Kidney (tissue), 13 donors: ENCODE measurements at regions not wholly inside any gene's neighbourhood (a gene's known extent, or its start where the extent isn't known, plus 50 kb on each side); places are given as distances from the start of the nearest gene placed in this dataset.

Source experiments
- DNase-seq, 5 donors: peaks; one replicate each; pipeline ENCODE4 v3.0.0-alpha.2; 2013 to 2020
- FAIRE-seq: peaks from 2 replicates; lab custom pipeline; 2012; peaks lifted over from hg19 to GRCh38; lab: Jason Lieb, UNC
- H3K27ac ChIP-seq, 2 donors: one replicate each; pipeline ENCODE4 v1.7.0; 2013; ENCODE audit warnings: low read depth in 2 of 2, low read length in 2 of 2, inconsistent platforms in 1 of 2
- H3K27me3 ChIP-seq: one replicate; pipeline ENCODE4 v1.7.1; 2013; ENCODE audit warnings: low read length, inconsistent platforms; ENCODE audit not compliant: control insufficient read depth, insufficient read depth
- H3K36me3 ChIP-seq, 3 donors: one replicate each; pipeline versions ENCODE4 v1.7.0 to v1.7.1; 2013; ENCODE audit warnings: low read length in 3 of 3, control low read depth in 1 of 3, inconsistent platforms in 1 of 3; ENCODE audit not compliant: insufficient read depth in 3 of 3, control insufficient read depth in 2 of 3
- H3K4me1 ChIP-seq, 3 donors: one replicate each; pipeline versions ENCODE4 v1.7.0 to v1.7.1; 2013; ENCODE audit warnings: low read length in 3 of 3, inconsistent platforms in 1 of 3, low read depth in 1 of 3; ENCODE audit not compliant: control insufficient read depth in 2 of 3, insufficient read depth in 2 of 3
- H3K4me3 ChIP-seq, 3 donors: one replicate each; pipeline versions ENCODE4 v1.7.0 to v1.8.1; 2013; ENCODE audit warnings: low read length in 3 of 3, control low read depth in 1 of 3, inconsistent platforms in 1 of 3
- H3K9ac ChIP-seq, 3 donors: one replicate each; pipeline versions ENCODE4 v1.7.0 to v1.7.1; 2013; ENCODE audit warnings: low read length in 3 of 3, control low read depth in 1 of 3, inconsistent platforms in 1 of 3
- H3K9me3 ChIP-seq, 3 donors: one replicate each; pipeline versions ENCODE4 v1.7.0 to v1.7.1; 2013; ENCODE audit warnings: low read length in 3 of 3, control low read depth in 1 of 3, inconsistent platforms in 1 of 3; ENCODE audit not compliant: control insufficient read depth in 2 of 3, insufficient read depth in 1 of 3
- CTCF ChIP-seq: IDR thresholded peaks from 3 replicates; pipeline ENCODE4 v1.5.1; 2012; ENCODE audit warnings: mild to moderate bottlenecking, moderate library complexity, borderline replicate concordance; ENCODE audit not compliant: insufficient read depth; ENCODE audit errors: extremely low read depth
- intact Hi-C: fragments of 100-400 bp; cut with DNase I; formaldehyde crosslinking; loops from one replicate; pipeline ENCODE4 v1.11.1; 2022
- donor health status: control.
- donor health status: control.
- donor health status: control.
- donor health status: control.
- donor health status: control.
- donor health status: DM: yes; HTN: yes; CAD: no.
- donor health status: Normal renal cell carcinoma (clear cell type).

DNA sequence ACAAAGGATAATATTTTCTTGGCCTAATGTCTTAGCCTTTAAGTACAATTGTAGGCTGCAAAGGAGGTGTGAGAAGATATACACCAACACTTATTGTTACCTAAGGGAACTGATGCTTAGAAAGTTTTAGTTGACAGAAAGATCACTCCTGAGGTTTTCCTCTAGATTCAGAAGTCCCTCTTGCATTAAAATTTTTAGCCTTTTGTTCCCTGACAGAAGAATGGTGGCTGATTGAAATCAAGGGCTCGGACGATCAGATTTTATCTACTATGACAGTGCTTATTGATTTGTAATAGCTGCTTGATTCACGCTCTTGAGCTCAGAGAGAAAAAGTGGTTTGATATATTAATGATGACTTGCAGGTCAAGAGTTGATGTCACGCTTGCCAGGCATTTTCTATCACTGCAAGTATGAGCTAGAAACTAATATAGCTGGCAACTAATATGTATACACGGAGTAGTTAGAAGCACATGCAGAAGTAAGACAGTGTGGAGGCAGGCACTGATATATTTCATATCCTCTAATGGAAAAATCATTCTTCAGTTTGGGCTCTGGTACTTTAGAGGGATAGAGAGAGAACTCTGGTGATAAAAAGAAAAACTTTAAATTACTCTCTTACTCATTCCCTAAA, 246.6 kb upstream of the ID4 start:
- Histone ChIP-seq H3K27ac (no peak overlapping the region), H3K4me1 (no peaks in the 10 kb centered on the region), H3K27me3 (no peaks in the 10 kb centered on the region), H3K9me3 (no peaks in the 10 kb centered on the region), H3K36me3 (no peaks in the 10 kb centered on the region), H3K9ac (no peak overlapping the region), H3K4me3 (no peak overlapping the region)
- DNase-seq (no peak), FAIRE-seq (no peak)
- intact Hi-C loops = no loop called here
- no peak for TF ChIP-seq CTCF

GRCh38 chr6:19597809-19598320, 239.3 kb upstream of the ID4 start:
- Histone ChIP-seq H3K4me3 (no peak overlapping the region), H3K4me1 (no peaks in the 10 kb centered on the region), H3K9me3 (no peaks in the 10 kb centered on the region), H3K27ac (no peak overlapping the region), H3K9ac (no peak overlapping the region), H3K27me3 (no peaks in the 10 kb centered on the region), H3K36me3 (no peaks in the 10 kb centered on the region)
- intact Hi-C loops = no loop called here
- no peak for DNase-seq
- TF ChIP-seq CTCF = no peak
- no peak for FAIRE-seq

- intact Hi-C loops = no loop called here
- no peak overlapping the region for H3K9ac ChIP-seq
- H3K36me3 ChIP-seq = no peaks in the 10 kb centered on the region
- H3K27ac ChIP-seq = no peak overlapping the region
- H3K4me1 ChIP-seq = no peaks in the 10 kb centered on the region
- H3K27me3 ChIP-seq = no peaks in the 10 kb centered on the region
- no peak for TF ChIP-seq CTCF
- FAIRE-seq = no peak
- H3K4me3 ChIP-seq = no peak overlapping the region
- no peaks in the 10 kb centered on the region for H3K9me3 ChIP-seq
- DNase-seq = no peak
Observed at GRCh38 chr6:19599796-19600464, 237.2 kb upstream of the ID4 start.
